ENCODE measurements at regions not wholly inside any gene's neighbourhood (a gene's known extent, or its start where the extent isn't known, plus 50 kb on each side); places are given as distances from the start of the nearest gene placed in this dataset.

DNA sequence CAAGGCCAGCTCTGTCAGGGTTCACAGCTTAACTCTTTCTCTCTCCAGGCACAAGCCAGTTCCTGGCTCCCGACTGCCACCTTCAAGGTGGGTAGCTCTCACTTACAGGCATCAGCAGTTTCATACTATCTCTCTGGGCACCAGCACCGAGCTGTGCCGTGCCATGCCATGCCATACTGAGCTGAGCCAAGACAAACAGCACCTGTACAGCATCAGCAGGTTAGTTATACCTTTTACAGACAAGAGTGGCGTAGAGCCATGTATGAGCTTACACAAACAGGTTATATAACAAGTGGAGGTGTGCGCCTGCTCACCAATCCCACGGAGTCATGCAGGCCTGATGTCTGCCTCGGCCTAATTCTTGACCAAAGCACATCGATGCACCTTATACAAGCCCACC lies 1098.7 kb downstream of the AACS start:
- Histone ChIP-seq H3K9me3 (no peaks in the 10 kb centered on the region), H3K27ac (no peak overlapping the region), H3K27me3 (replicated peaks; ENCODE audit: insufficient read depth) (no peaks in the 10 kb centered on the region), H3K36me3 (no peaks in the 10 kb centered on the region), H3K4me1 (ENCODE audit: control insufficient read depth in 1 of 2, low read depth in 2 of 2) (no peaks in the 10 kb centered on the region), H3K4me3 (no peak overlapping the region)
- DNase-seq (ENCODE audit: low spot score), result no peak
- ATAC-seq (ENCODE audit: insufficient number of reproducible peaks, low FRiP score, low read depth), result no peak
- TF ChIP-seq, protein P1, sequence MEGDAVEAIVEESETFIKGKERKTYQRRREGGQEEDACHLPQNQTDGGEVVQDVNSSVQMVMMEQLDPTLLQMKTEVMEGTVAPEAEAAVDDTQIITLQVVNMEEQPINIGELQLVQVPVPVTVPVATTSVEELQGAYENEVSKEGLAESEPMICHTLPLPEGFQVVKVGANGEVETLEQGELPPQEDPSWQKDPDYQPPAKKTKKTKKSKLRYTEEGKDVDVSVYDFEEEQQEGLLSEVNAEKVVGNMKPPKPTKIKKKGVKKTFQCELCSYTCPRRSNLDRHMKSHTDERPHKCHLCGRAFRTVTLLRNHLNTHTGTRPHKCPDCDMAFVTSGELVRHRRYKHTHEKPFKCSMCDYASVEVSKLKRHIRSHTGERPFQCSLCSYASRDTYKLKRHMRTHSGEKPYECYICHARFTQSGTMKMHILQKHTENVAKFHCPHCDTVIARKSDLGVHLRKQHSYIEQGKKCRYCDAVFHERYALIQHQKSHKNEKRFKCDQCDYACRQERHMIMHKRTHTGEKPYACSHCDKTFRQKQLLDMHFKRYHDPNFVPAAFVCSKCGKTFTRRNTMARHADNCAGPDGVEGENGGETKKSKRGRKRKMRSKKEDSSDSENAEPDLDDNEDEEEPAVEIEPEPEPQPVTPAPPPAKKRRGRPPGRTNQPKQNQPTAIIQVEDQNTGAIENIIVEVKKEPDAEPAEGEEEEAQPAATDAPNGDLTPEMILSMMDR (IDR thresholded peaks at IDR 0.05), result no peak

GRCh38 chr12:126171937-126172559 lies 1106.8 kb downstream of the AACS start:
- no peak for DNase-seq (ENCODE audit: low spot score)
- TF ChIP-seq, protein P1 (IDR thresholded peaks at IDR 0.05), result no peak
- Histone ChIP-seq H3K27ac (no peak overlapping the region), H3K4me3 (no peak overlapping the region), H3K4me1 (ENCODE audit: control insufficient read depth in 1 of 2, low read depth in 2 of 2) (no peaks in the 10 kb centered on the region), H3K27me3 (replicated peaks; ENCODE audit: insufficient read depth) (no peaks in the 10 kb centered on the region), H3K36me3 (no peaks in the 10 kb centered on the region), H3K9me3 (no peaks in the 10 kb centered on the region)
- ATAC-seq (ENCODE audit: insufficient number of reproducible peaks, low FRiP score, low read depth), result no peak

- H3K4me3 ChIP-seq, result no peak overlapping the region
- no peak for ATAC-seq (ENCODE audit: insufficient number of reproducible peaks, low FRiP score, low read depth)
- TF ChIP-seq, protein P1 (IDR thresholded peaks at IDR 0.05), result no peak
- no peaks in the 10 kb centered on the region for H3K36me3 ChIP-seq
- H3K4me1 ChIP-seq (ENCODE audit: control insufficient read depth in 1 of 2, low read depth in 2 of 2), result no peaks in the 10 kb centered on the region
- H3K27ac ChIP-seq, result no peak overlapping the region
- H3K27me3 ChIP-seq (replicated peaks; ENCODE audit: insufficient read depth), result no peaks in the 10 kb centered on the region
- no peak for DNase-seq (ENCODE audit: low spot score)
- H3K9me3 ChIP-seq, result no peaks in the 10 kb centered on the region
Measured at GRCh38 chr12:126182619-126183236, 1117.5 kb downstream of the AACS start.

GRCh38 chr12:126185025-126185424 lies 1119.8 kb downstream of the AACS start:
- no peak overlapping the region for H3K27ac ChIP-seq

GRCh38 chr12:126189856-126190255 lies 1124.6 kb downstream of the AACS start:
- H3K4me1 ChIP-seq (ENCODE audit: control insufficient read depth in 1 of 2, low read depth in 2 of 2), result no peaks in the 10 kb centered on the region
- peaks cover 3% of the 10 kb centered on the region for H3K27me3 ChIP-seq (replicated peaks; ENCODE audit: insufficient read depth)
- ATAC-seq (ENCODE audit: insufficient number of reproducible peaks, low FRiP score, low read depth) (no peak), DNase-seq (ENCODE audit: low spot score) (no peak)
- H3K27ac ChIP-seq, result no peak overlapping the region
- H3K9me3 ChIP-seq, result no peaks in the 10 kb centered on the region
- no peaks in the 10 kb centered on the region for H3K36me3 ChIP-seq
- TF ChIP-seq, protein P1 (IDR thresholded peaks at IDR 0.05), result no peak
- no peak overlapping the region for H3K4me3 ChIP-seq

More at GRCh38 chr12:126185025-126185424, 1119.8 kb downstream of the AACS start:
- TF ChIP-seq, protein P1 (IDR thresholded peaks at IDR 0.05), result no peak
- no peaks in the 10 kb centered on the region for H3K9me3 ChIP-seq
- H3K27me3 ChIP-seq (replicated peaks; ENCODE audit: insufficient read depth), result peaks cover 3% of the 10 kb centered on the region
- no peak for ATAC-seq (ENCODE audit: insufficient number of reproducible peaks, low FRiP score, low read depth)
- DNase-seq (ENCODE audit: low spot score), result no peak
- no peaks in the 10 kb centered on the region for H3K4me1 ChIP-seq (ENCODE audit: control insufficient read depth in 1 of 2, low read depth in 2 of 2)
- no peak overlapping the region for H3K4me3 ChIP-seq
- H3K36me3 ChIP-seq, result no peaks in the 10 kb centered on the region
